Small intestine (tissue), 7 donors: ENCODE measurements at regions not wholly inside any gene's neighbourhood (a gene's known extent, or its start where the extent isn't known, plus 50 kb on each side); places are given as distances from the start of the nearest gene placed in this dataset.

Source experiments
- DNase-seq, 2 donors: peaks; one replicate each; pipeline versions ENCODE4 v3.0.0 to v3.0.0-alpha.2; 2013
- FAIRE-seq: peaks from 2 replicates; lab custom pipeline; 2012; peaks lifted over from hg19 to GRCh38; lab: Jason Lieb, UNC
- H3K27ac ChIP-seq, 3 donors: one replicate each; pipeline ENCODE4 v1.5.1; 2013; ENCODE audit warnings: low read length in 2 of 3, mild to moderate bottlenecking in 2 of 3, control low read depth in 1 of 3, inconsistent platforms in 1 of 3, low read depth in 1 of 3, moderate library complexity in 1 of 3
- H3K27me3 ChIP-seq, 3 donors: one replicate each; pipeline ENCODE4 v1.6.1; 2013; ENCODE audit warnings: low read length in 3 of 3, inconsistent platforms in 1 of 3; ENCODE audit not compliant: control insufficient read depth in 3 of 3, insufficient read depth in 3 of 3
- H3K36me3 ChIP-seq, 3 donors: one replicate each; pipeline ENCODE4 v1.6.1; 2013; ENCODE audit warnings: low read length in 3 of 3, inconsistent platforms in 1 of 3, low read depth in 1 of 3, mild to moderate bottlenecking in 1 of 3, moderate library complexity in 1 of 3; ENCODE audit not compliant: control insufficient read depth in 3 of 3, insufficient read depth in 2 of 3
- H3K4me1 ChIP-seq, 3 donors: one replicate each; pipeline ENCODE4 v1.6.1; 2013; ENCODE audit warnings: low read length in 2 of 3, inconsistent platforms in 1 of 3, low read depth in 1 of 3, mild to moderate bottlenecking in 1 of 3, moderate library complexity in 1 of 3; ENCODE audit not compliant: control insufficient read depth in 3 of 3, insufficient read depth in 2 of 3
- H3K4me3 ChIP-seq, 3 donors: one replicate each; pipeline ENCODE4 v1.5.1; 2013; ENCODE audit warnings: low read length in 3 of 3, control low read depth in 1 of 3, inconsistent platforms in 1 of 3, low read depth in 1 of 3, mild to moderate bottlenecking in 1 of 3, moderate library complexity in 1 of 3
- H3K9me3 ChIP-seq, 2 donors: one replicate each; pipeline ENCODE4 v1.6.1; 2013; ENCODE audit warnings: low read depth in 1 of 2, low read length in 1 of 2; ENCODE audit not compliant: control insufficient read depth in 2 of 2, insufficient read depth in 1 of 2
- WGBS, 3 donors: extraction: QIAGEN DNeasy Blood & Tissue Kit; methylation state at CpG; one replicate each; pipeline ENCODE4 v1.1.7; 2013; 5-methylcytosine and 5-hydroxymethylcytosine counted together
- donor health status: healthy with polysubstance abuse.
- donor health status: control.
- donor health status: control.
- donor health status: Bipolar disorder and iron deficiency.
- donor health status: healthy.

DNA sequence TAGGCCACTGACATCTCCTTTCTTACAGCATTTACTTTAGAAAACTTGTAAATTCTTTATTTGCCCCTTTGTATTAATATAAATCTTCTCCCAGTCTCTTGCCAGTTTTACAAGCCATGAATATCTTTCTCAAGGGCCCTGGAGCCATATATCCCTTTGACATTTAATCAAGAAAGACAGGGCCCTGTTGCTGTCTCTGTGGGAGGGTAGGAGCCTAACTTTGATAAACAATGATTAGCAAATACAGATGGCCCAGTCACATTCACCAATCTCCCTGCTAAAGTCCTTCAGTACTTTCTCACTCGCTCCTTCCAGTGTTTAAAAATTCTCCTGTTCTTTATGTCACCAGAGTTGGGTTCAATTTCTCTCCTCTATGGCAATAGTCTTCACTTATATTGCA lies 479.8 kb upstream of the USP15 start:
- Histone ChIP-seq H3K27ac (no peak overlapping the region), H3K9me3 (no peaks in the 10 kb centered on the region), H3K36me3 (no peaks in the 10 kb centered on the region), H3K27me3 (no peaks in the 10 kb centered on the region), H3K4me1 (no peaks in the 10 kb centered on the region), H3K4me3 (no peak overlapping the region)
- FAIRE-seq: no peak
- 54 to 74% (median 60%) methylated on average over 1 of the region's 1 CpG for WGBS, 3 donors
- DNase-seq: no peak

GRCh38 chr12:61781021-61781581 lies 479.1 kb upstream of the USP15 start:
- FAIRE-seq: no peak

DNA sequence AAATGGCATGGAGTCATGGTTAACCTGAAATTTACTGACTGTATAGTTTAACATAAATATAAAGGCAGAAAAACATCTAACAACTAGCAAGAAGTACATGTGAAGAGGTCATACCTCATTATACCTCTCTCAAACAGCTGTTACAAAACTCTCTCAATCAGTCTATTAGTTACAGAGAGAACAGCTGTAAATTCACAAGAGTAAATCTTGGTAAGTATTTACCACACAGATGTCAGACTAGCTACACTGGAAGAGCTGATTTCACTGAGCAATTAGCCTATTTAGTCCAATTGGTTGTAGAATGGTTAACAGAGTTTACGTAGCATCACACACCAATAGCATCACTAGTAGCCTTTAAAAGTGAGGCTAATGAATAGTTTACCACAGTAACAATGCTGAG lies 463.4 kb upstream of the USP15 start:
- H3K4me3 ChIP-seq: no peak overlapping the region
- H3K36me3 ChIP-seq: no peaks in the 10 kb centered on the region
- 70 to 89% (median 72%) methylated on average over 1 of the region's 1 CpG for WGBS, 3 donors
- no peaks in the 10 kb centered on the region for H3K9me3 ChIP-seq
- FAIRE-seq: no peak
- no peak overlapping the region for H3K27ac ChIP-seq
- DNase-seq: no peak
- H3K27me3 ChIP-seq: no peaks in the 10 kb centered on the region
- H3K4me1 ChIP-seq: peaks cover 0 to 2% (median 0%) of the 10 kb centered on the region in 3 donors

More at GRCh38 chr12:61781021-61781581, 479.1 kb upstream of the USP15 start:
- DNase-seq: no peak
- Histone ChIP-seq H3K27me3 (no peaks in the 10 kb centered on the region), H3K36me3 (no peaks in the 10 kb centered on the region), H3K9me3 (no peaks in the 10 kb centered on the region), H3K4me3 (no peak overlapping the region), H3K27ac (no peak overlapping the region), H3K4me1 (no peaks in the 10 kb centered on the region)
- 42 to 54% (median 42%) methylated on average over 1 of the region's 1 CpG for WGBS, 3 donors

DNA sequence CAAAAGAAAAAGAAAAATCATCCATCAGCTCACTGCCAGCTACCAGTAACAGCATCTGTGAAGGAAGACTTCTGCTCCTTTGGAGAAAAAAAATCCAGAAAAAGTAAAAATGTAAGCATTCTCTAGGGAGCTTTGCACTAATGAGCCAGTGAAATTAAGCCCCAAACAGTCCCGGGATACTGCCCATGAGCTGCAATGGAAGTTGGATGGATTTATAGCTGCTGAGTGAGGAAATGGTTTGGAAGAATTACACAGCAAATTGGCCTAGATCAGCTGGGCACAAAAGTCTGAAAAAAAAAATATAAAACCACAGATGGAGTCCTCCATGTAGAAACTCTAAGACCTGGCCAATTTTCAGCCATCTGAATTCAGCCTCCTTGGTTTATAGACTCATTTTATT lies 462.9 kb upstream of the USP15 start:
- FAIRE-seq (no peak), DNase-seq (no peak)
- H3K4me3 ChIP-seq: no peak overlapping the region
- no peak overlapping the region for H3K27ac ChIP-seq
- H3K4me1 ChIP-seq: peaks cover 0 to 2% (median 0%) of the 10 kb centered on the region in 3 donors
- H3K27me3 ChIP-seq: no peaks in the 10 kb centered on the region
- no peaks in the 10 kb centered on the region for H3K9me3 ChIP-seq
- WGBS, 3 donors: 49 to 78% (median 69%) methylated on average over 1 of the region's 1 CpG
- H3K36me3 ChIP-seq: no peaks in the 10 kb centered on the region

GRCh38 chr12:61798778-61799177 lies 461.4 kb upstream of the USP15 start:
- Histone ChIP-seq H3K4me3 (no peak overlapping the region), H3K4me1 (peaks cover 0 to 2% (median 0%) of the 10 kb centered on the region in 3 donors), H3K36me3 (no peaks in the 10 kb centered on the region), H3K27ac (no peak overlapping the region), H3K9me3 (no peaks in the 10 kb centered on the region), H3K27me3 (no peaks in the 10 kb centered on the region)
- DNase-seq (no peak), FAIRE-seq (no peak)

GRCh38 chr12:61804301-61804700 lies 455.9 kb upstream of the USP15 start:
- H3K9me3 ChIP-seq: peaks cover 0 to 8% of the 10 kb centered on the region in 2 donors
- DNase-seq: no peak

GRCh38 chr12:61808856-61809255 lies 451.3 kb upstream of the USP15 start:
- WGBS, 3 donors: 76 to 87% (median 76%) methylated on average over 4 of the region's 4 CpGs
- H3K9me3 ChIP-seq: peaks cover 0 to 8% of the 10 kb centered on the region in 2 donors
- no peaks in the 10 kb centered on the region for H3K27me3 ChIP-seq
- FAIRE-seq (no peak), DNase-seq (no peak)
- H3K4me3 ChIP-seq: no peak overlapping the region
- no peaks in the 10 kb centered on the region for H3K4me1 ChIP-seq
- H3K27ac ChIP-seq: no peak overlapping the region
- no peaks in the 10 kb centered on the region for H3K36me3 ChIP-seq

More at GRCh38 chr12:61804301-61804700, 455.9 kb upstream of the USP15 start:
- FAIRE-seq: no peak
- H3K4me1 ChIP-seq: no peaks in the 10 kb centered on the region
- no peaks in the 10 kb centered on the region for H3K27me3 ChIP-seq
- H3K36me3 ChIP-seq: no peaks in the 10 kb centered on the region
- H3K27ac ChIP-seq: no peak overlapping the region
- no peak overlapping the region for H3K4me3 ChIP-seq

GRCh38 chr12:61810486-61810885 lies 449.7 kb upstream of the USP15 start:
- DNase-seq (no peak), FAIRE-seq (no peak)
- H3K4me1 ChIP-seq: no peaks in the 10 kb centered on the region
- H3K4me3 ChIP-seq: no peak overlapping the region
- no peaks in the 10 kb centered on the region for H3K27me3 ChIP-seq
- H3K36me3 ChIP-seq: no peaks in the 10 kb centered on the region
- 85 to 88% (median 87%) methylated on average over 1 of the region's 1 CpG for WGBS, 3 donors
- H3K27ac ChIP-seq: no peak overlapping the region
- H3K9me3 ChIP-seq: peaks cover 0 to 8% of the 10 kb centered on the region in 2 donors

GRCh38 chr12:61821381-61821780 lies 438.8 kb upstream of the USP15 start:
- Histone ChIP-seq H3K27me3 (no peaks in the 10 kb centered on the region), H3K36me3 (no peaks in the 10 kb centered on the region), H3K9me3 (no peaks in the 10 kb centered on the region), H3K4me3 (no peak overlapping the region), H3K27ac (no peak overlapping the region), H3K4me1 (no peaks in the 10 kb centered on the region)
- DNase-seq (no peak), FAIRE-seq (no peak)
